Hepatocyte (in vitro differentiated cells): ENCODE measurements at regions not wholly inside any gene's neighbourhood (a gene's known extent, or its start where the extent isn't known, plus 50 kb on each side); places are given as distances from the start of the nearest gene placed in this dataset.

ENCODE experiments used
- CTCF ChIP-seq: fragments of 200-600 bp; sonication (generic); IDR thresholded peaks from 2 replicates; pipeline ENCODE4 v1.5.1; 2016; ENCODE audit warnings: antibody characterized with exemption, mild to moderate bottlenecking; ENCODE audit not compliant: poor library complexity
- EZH2 ChIP-seq: fragments of 200-600 bp; sonication (generic); IDR thresholded peaks from 2 replicates; pipeline ENCODE4 v1.6.1; 2016; ENCODE audit warnings: antibody characterized with exemption, mild to moderate bottlenecking, borderline replicate concordance

GRCh38 chr11:22456993-22457762 lies 119.0 kb downstream of the SLC17A6 start:
- TF ChIP-seq CTCF (no peak), EZH2 (no peak)
